Tibial artery (tissue), 4 donors: ENCODE measurements at regions not wholly inside any gene's neighbourhood (a gene's known extent, or its start where the extent isn't known, plus 50 kb on each side); places are given as distances from the start of the nearest gene placed in this dataset.

Source experiments
- DNase-seq, 2 donors: peaks; one replicate each; pipeline ENCODE4 v3.0.0-alpha.2; 2019
- H3K27ac ChIP-seq, 2 donors: fragments of 200-600 bp; sonication (generic) in 1 of 2; 1 replicate in 1 of 2; 2 replicates in 1 of 2; pipeline ENCODE4 v1.5.1; 2018 to 2019; ENCODE audit warnings: mild to moderate bottlenecking in 1 of 2
- H3K27me3 ChIP-seq, 2 donors: fragments of 200-600 bp; sonication (generic) in 1 of 2; one replicate each; pipeline versions ENCODE4 v1.5.1 to v1.6.0; 2016 to 2019
- H3K36me3 ChIP-seq, 3 donors: fragments of 200-600 bp; sonication (generic) in 2 of 3; one replicate each; pipeline ENCODE4 v1.5.1; 2016 to 2019; ENCODE audit warnings: mild to moderate bottlenecking in 2 of 3
- H3K4me1 ChIP-seq, 4 donors: fragments of 200-600 bp; sonication (generic) in 2 of 4; 1 replicate in 3 of 4; 2 replicates in 1 of 4; pipeline ENCODE4 v1.5.1; 2016 to 2019
- H3K4me3 ChIP-seq, 2 donors: fragments of 200-600 bp; sonication (generic) in 1 of 2; 1 replicate in 1 of 2; 2 replicates in 1 of 2; pipeline ENCODE4 v1.5.1; 2018 to 2019; ENCODE audit warnings: mild to moderate bottlenecking in 2 of 2
- H3K9me3 ChIP-seq, 3 donors: fragments of 200-600 bp; sonication (generic) in 1 of 3; one replicate each; pipeline ENCODE4 v1.5.1; 2016 to 2019
- CTCF ChIP-seq, 2 experiments: fragments of 200-600 bp in 1 of 2; fragments of 450-650 bp in 1 of 2; IDR thresholded peaks; one replicate each; pipeline ENCODE4 v1.5.1; 2017 to 2019; ENCODE audit warnings: antibody characterized with exemption in 2 of 2, mild to moderate bottlenecking in 1 of 2, moderate library complexity in 1 of 2
- intact Hi-C: fragments of 100-400 bp; cut with DNase I; formaldehyde crosslinking; loops from one replicate; pipeline ENCODE4 v1.15.0; 2023; ENCODE audit warnings: low total_unique reads

- no peaks in the 10 kb centered on the region for H3K4me1 ChIP-seq
- intact Hi-C loops, result no loop called here
- H3K36me3 ChIP-seq, result no peaks in the 10 kb centered on the region
- no peaks in the 10 kb centered on the region for H3K9me3 ChIP-seq
- no peak overlapping the region for H3K4me3 ChIP-seq
- no peaks in the 10 kb centered on the region for H3K27me3 ChIP-seq
- no peak for TF ChIP-seq CTCF (IDR thresholded peaks at IDR 0.05)
- H3K27ac ChIP-seq, result no peak overlapping the region
- DNase-seq, result no peak
Observed at GRCh38 chr9:82789155-82789824, 273.7 kb downstream of the RASEF start.

- intact Hi-C loops, result no loop called here
- TF ChIP-seq CTCF (IDR thresholded peaks at IDR 0.05), result no peak
Observed at GRCh38 chr9:82790875-82791274, 272.1 kb downstream of the RASEF start.

GRCh38 chr9:82791692-82792091, 271.2 kb downstream of the RASEF start:
- no peaks in the 10 kb centered on the region for H3K27me3 ChIP-seq
- H3K36me3 ChIP-seq, result no peaks in the 10 kb centered on the region
- TF ChIP-seq CTCF (IDR thresholded peaks at IDR 0.05), result no peak
- no peaks in the 10 kb centered on the region for H3K4me1 ChIP-seq
- H3K4me3 ChIP-seq, result no peak overlapping the region
- intact Hi-C loops, result no loop called here
- no peak overlapping the region for H3K27ac ChIP-seq
- H3K9me3 ChIP-seq, result no peaks in the 10 kb centered on the region
- no peak for DNase-seq

More at GRCh38 chr9:82790875-82791274, 272.1 kb downstream of the RASEF start:
- no peak for DNase-seq
- Histone ChIP-seq H3K27me3 (no peaks in the 10 kb centered on the region), H3K36me3 (no peaks in the 10 kb centered on the region), H3K9me3 (no peaks in the 10 kb centered on the region), H3K4me3 (no peak overlapping the region), H3K4me1 (no peaks in the 10 kb centered on the region), H3K27ac (no peak overlapping the region)

GRCh38 chr9:82797534-82797933, 265.4 kb downstream of the RASEF start:
- Histone ChIP-seq H3K36me3 (no peaks in the 10 kb centered on the region), H3K27me3 (no peaks in the 10 kb centered on the region), H3K27ac (no peak overlapping the region), H3K4me3 (no peak overlapping the region), H3K4me1 (no peaks in the 10 kb centered on the region), H3K9me3 (no peaks in the 10 kb centered on the region)
- no peak for DNase-seq
- intact Hi-C loops, result no loop called here
- TF ChIP-seq CTCF (IDR thresholded peaks at IDR 0.05), result no peak

GRCh38 chr9:82799286-82799685, 263.7 kb downstream of the RASEF start:
- H3K4me3 ChIP-seq, result no peak overlapping the region
- no peaks in the 10 kb centered on the region for H3K27me3 ChIP-seq
- H3K36me3 ChIP-seq, result no peaks in the 10 kb centered on the region
- no peaks in the 10 kb centered on the region for H3K4me1 ChIP-seq
- no peak overlapping the region for H3K27ac ChIP-seq
- no peak for DNase-seq
- TF ChIP-seq CTCF (IDR thresholded peaks at IDR 0.05), result no peak
- intact Hi-C loops, result no loop called here
- H3K9me3 ChIP-seq, result no peaks in the 10 kb centered on the region

GRCh38 chr9:82805027-82805426, 257.9 kb downstream of the RASEF start:
- Histone ChIP-seq H3K27ac (no peak overlapping the region), H3K9me3 (no peaks in the 10 kb centered on the region), H3K36me3 (no peaks in the 10 kb centered on the region), H3K4me3 (no peak overlapping the region), H3K4me1 (no peaks in the 10 kb centered on the region), H3K27me3 (no peaks in the 10 kb centered on the region)
- no peak for TF ChIP-seq CTCF (IDR thresholded peaks at IDR 0.05)
- intact Hi-C loops, result no loop called here
- no peak for DNase-seq
